ENCODE measurements at regions not wholly inside any gene's neighbourhood (a gene's known extent, or its start where the extent isn't known, plus 50 kb on each side); places are given as distances from the start of the nearest gene placed in this dataset.

GRCh38 chr2:234615643-234616356, 118.9 kb upstream of the ARL4C start:
- DNase-seq (ENCODE audit: low read depth in 2 of 3, low spot score in 1 of 3) = no peak

- DNase-seq (ENCODE audit: low read depth in 2 of 3, low spot score in 1 of 3) = no peak
Measured at GRCh38 chr2:234611209-234611608, 114.3 kb upstream of the ARL4C start.

- no peak for DNase-seq (ENCODE audit: low read depth in 2 of 3, low spot score in 1 of 3)
Measured at GRCh38 chr2:234608946-234609345, 112.1 kb upstream of the ARL4C start.

GRCh38 chr2:234607691-234608090, 110.8 kb upstream of the ARL4C start:
- DNase-seq (ENCODE audit: low read depth in 2 of 3, low spot score in 1 of 3) = no peak

GRCh38 chr2:234606896-234607295, 110.0 kb upstream of the ARL4C start:
- no peak for DNase-seq (ENCODE audit: low read depth in 2 of 3, low spot score in 1 of 3)

GRCh38 chr2:234603619-234604018, 106.7 kb upstream of the ARL4C start:
- no peak for DNase-seq (ENCODE audit: low read depth in 2 of 3, low spot score in 1 of 3)

GRCh38 chr2:234601213-234601612, 104.3 kb upstream of the ARL4C start:
- no peak for DNase-seq (ENCODE audit: low read depth in 2 of 3, low spot score in 1 of 3)

- no peak for DNase-seq (ENCODE audit: low read depth in 2 of 3, low spot score in 1 of 3)
Measured at GRCh38 chr2:234597576-234597861, 100.6 kb upstream of the ARL4C start.

GRCh38 chr2:234596696-234597575, 100.1 kb upstream of the ARL4C start:
- DNase-seq (ENCODE audit: low read depth in 2 of 3, low spot score in 1 of 3) = no peak

GRCh38 chr2:234595829-234596228, 98.9 kb upstream of the ARL4C start:
- no peak for DNase-seq (ENCODE audit: low read depth in 2 of 3, low spot score in 1 of 3)

- no peak for DNase-seq (ENCODE audit: low read depth in 2 of 3, low spot score in 1 of 3)
Measured at GRCh38 chr2:234594715-234595114, 97.8 kb upstream of the ARL4C start.

- DNase-seq (ENCODE audit: low read depth in 2 of 3, low spot score in 1 of 3) = no peak
Measured at GRCh38 chr2:234593636-234594035, 96.8 kb upstream of the ARL4C start.

GRCh38 chr2:234592541-234592940, 95.7 kb upstream of the ARL4C start:
- no peak for DNase-seq (ENCODE audit: low read depth in 2 of 3, low spot score in 1 of 3)

GRCh38 chr2:234590076-234590475, 93.2 kb upstream of the ARL4C start:
- no peak for DNase-seq (ENCODE audit: low read depth in 2 of 3, low spot score in 1 of 3)

GRCh38 chr2:234588054-234588430, 91.2 kb upstream of the ARL4C start:
- no peak for DNase-seq (ENCODE audit: low read depth in 2 of 3, low spot score in 1 of 3)

- DNase-seq (ENCODE audit: low read depth in 2 of 3, low spot score in 1 of 3) = no peak
Measured at GRCh38 chr2:234587341-234588053, 90.6 kb upstream of the ARL4C start.

GRCh38 chr2:234583331-234583730, 86.5 kb upstream of the ARL4C start:
- DNase-seq (ENCODE audit: low read depth in 2 of 3, low spot score in 1 of 3) = no peak

- no peak for DNase-seq (ENCODE audit: low read depth in 2 of 3, low spot score in 1 of 3)
Measured at GRCh38 chr2:234580686-234581085, 83.8 kb upstream of the ARL4C start.

- DNase-seq (ENCODE audit: low read depth in 2 of 3, low spot score in 1 of 3) = no peak
Measured at GRCh38 chr2:234579231-234579962, 82.5 kb upstream of the ARL4C start.

GRCh38 chr2:234578389-234578788, 81.5 kb upstream of the ARL4C start:
- DNase-seq (ENCODE audit: low read depth in 2 of 3, low spot score in 1 of 3) = no peak

- no peak for DNase-seq (ENCODE audit: low read depth in 2 of 3, low spot score in 1 of 3)
Measured at GRCh38 chr2:234577191-234577590, 80.3 kb upstream of the ARL4C start.
